RWPE2 (cell line): ENCODE measurements at regions not wholly inside any gene's neighbourhood (a gene's known extent, or its start where the extent isn't known, plus 50 kb on each side); places are given as distances from the start of the nearest gene placed in this dataset.

Experiments used
- ATAC-seq: fragments of 200-7000 bp; cut with Tn5 transposase; 3 replicates; pipeline ENCODE4 v1.9.1; 2021; ENCODE audit warnings: low read depth
- DNase-seq: peaks from one replicate; pipeline ENCODE4 v3.0.0-alpha.2; 2020; ENCODE audit warnings: low spot score
- H3K27ac ChIP-seq: fragments of 450-650 bp; 2 replicates; pipeline ENCODE4 v1.5.1; 2017; ENCODE audit warnings: mild to moderate bottlenecking; ENCODE audit not compliant: poor library complexity, severe bottlenecking
- H3K27me3 ChIP-seq: fragments of 250-450 bp; sonication (Bioruptor Pico); 2 replicates; pipeline ENCODE4 v1.5.1; 2021; ENCODE audit warnings: mild to moderate bottlenecking, moderate library complexity; ENCODE audit not compliant: insufficient read depth, poor library complexity, severe bottlenecking
- H3K36me3 ChIP-seq: fragments of 250-450 bp; sonication (Bioruptor Pico); 2 replicates; pipeline ENCODE4 v1.5.1; 2020; ENCODE audit warnings: low read depth, mild to moderate bottlenecking, moderate library complexity
- H3K4me1 ChIP-seq: fragments of 250-450 bp; sonication (Bioruptor Pico); 2 replicates; pipeline ENCODE4 v1.5.1; 2021; ENCODE audit warnings: mild to moderate bottlenecking, moderate library complexity; ENCODE audit not compliant: insufficient read depth, poor library complexity, severe bottlenecking
- H3K4me3 ChIP-seq: fragments of 250-450 bp; sonication (Bioruptor Pico); 2 replicates; pipeline ENCODE4 v1.5.1; 2021; ENCODE audit warnings: mild to moderate bottlenecking, moderate library complexity; ENCODE audit not compliant: severe bottlenecking
- H3K9me3 ChIP-seq: fragments of 250-450 bp; sonication (Bioruptor Pico); 2 replicates; pipeline ENCODE4 v1.5.1; 2021; ENCODE audit warnings: mild to moderate bottlenecking, moderate library complexity; ENCODE audit not compliant: severe bottlenecking
- CTCF ChIP-seq: fragments of 450-650 bp; IDR thresholded peaks from one replicate; pipeline ENCODE4 v1.5.1; 2017; ENCODE audit warnings: mild to moderate bottlenecking, moderate library complexity; ENCODE audit not compliant: poor library complexity, severe bottlenecking

GRCh38 chrY:15368786-15369185 is 844.5 kb downstream of the NLGN4Y start:
- Histone ChIP-seq H3K27me3 (peaks cover 3% of the 10 kb centered on the region), H3K27ac (no peak overlapping the region), H3K36me3 (no peaks in the 10 kb centered on the region), H3K4me3 (no peak overlapping the region), H3K9me3 (no peaks in the 10 kb centered on the region), H3K4me1 (no peaks in the 10 kb centered on the region)
- no peak for ATAC-seq
- no peak for DNase-seq
- TF ChIP-seq CTCF: no peak

GRCh38 chrY:15385178-15385577 is 860.8 kb downstream of the NLGN4Y start:
- no peak for DNase-seq
- no peaks in the 10 kb centered on the region for H3K9me3 ChIP-seq
- ATAC-seq: no peak
- no peaks in the 10 kb centered on the region for H3K27me3 ChIP-seq
- H3K4me1 ChIP-seq: no peaks in the 10 kb centered on the region
- no peak overlapping the region for H3K4me3 ChIP-seq
- H3K36me3 ChIP-seq: no peaks in the 10 kb centered on the region
- TF ChIP-seq CTCF: no peak
- no peak overlapping the region for H3K27ac ChIP-seq

DNA sequence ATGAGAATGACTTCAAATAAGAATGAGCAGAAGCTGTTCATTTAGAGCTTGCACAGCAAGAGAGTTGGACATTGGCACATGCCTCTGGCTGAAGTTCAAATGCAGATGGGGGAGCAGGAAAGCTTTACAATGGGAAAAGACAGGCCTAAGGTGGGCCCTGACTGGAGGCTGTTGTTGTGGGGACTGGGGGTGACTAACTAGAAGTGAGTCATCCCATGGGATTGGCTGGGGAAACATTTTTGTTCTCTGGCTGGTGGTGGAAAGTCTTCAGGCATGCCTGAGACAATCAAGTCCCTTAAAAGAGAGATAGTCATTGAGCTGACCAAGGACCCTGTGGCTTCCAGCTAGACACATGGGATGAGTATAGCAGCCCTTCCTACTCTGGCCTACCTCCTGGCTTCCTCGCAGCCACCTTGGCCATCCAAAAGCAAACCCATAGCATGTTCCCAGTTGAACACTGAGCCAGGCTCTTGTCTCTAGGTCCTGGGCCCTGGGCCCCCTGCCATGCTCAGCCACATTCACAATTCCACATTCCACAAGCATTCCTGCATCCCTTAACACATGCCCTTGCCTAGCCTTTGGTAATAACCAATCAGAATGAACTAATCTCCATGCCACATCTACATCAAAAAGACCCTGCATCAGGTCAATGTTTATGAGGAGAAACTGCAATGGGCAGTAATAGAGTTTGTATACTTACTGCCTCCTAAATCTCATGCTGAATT is 873.4 kb downstream of the NLGN4Y start:
- TF ChIP-seq CTCF: no peak
- H3K27ac ChIP-seq: no peak overlapping the region
- no peaks in the 10 kb centered on the region for H3K9me3 ChIP-seq

DNA sequence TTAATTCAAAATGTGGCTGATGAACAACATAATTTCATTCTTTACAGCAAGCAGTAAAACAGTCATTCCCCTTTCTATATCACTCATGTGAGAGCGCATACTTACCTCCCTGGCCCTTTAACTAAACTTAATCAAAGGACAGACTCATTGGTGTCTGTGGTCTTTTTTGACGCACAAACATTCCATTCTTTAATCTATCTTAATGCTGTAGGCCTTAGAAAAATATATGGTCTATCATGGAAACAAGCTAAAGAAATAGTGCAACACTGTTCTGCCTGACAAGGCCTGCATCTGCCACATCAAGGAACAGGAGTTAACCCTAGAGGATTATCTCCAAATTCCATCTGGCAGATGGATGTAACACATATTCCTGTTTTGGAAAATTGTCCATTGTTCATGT is 878.1 kb downstream of the NLGN4Y start:
- Histone ChIP-seq H3K27me3 (no peaks in the 10 kb centered on the region), H3K9me3 (no peaks in the 10 kb centered on the region), H3K27ac (no peak overlapping the region), H3K36me3 (no peaks in the 10 kb centered on the region), H3K4me3 (no peak overlapping the region), H3K4me1 (no peaks in the 10 kb centered on the region)
- ATAC-seq (no peak), DNase-seq (no peak)
- no peak for TF ChIP-seq CTCF

More for the DNA sequence above, 873.4 kb downstream of the NLGN4Y start:
- no peak overlapping the region for H3K4me3 ChIP-seq
- no peaks in the 10 kb centered on the region for H3K27me3 ChIP-seq
- H3K4me1 ChIP-seq: no peaks in the 10 kb centered on the region
- no peaks in the 10 kb centered on the region for H3K36me3 ChIP-seq
- no peak for DNase-seq
- 0 out of 3 replicates have a peak, but pooled peaks have one; percentile 38 for ATAC-seq

DNA sequence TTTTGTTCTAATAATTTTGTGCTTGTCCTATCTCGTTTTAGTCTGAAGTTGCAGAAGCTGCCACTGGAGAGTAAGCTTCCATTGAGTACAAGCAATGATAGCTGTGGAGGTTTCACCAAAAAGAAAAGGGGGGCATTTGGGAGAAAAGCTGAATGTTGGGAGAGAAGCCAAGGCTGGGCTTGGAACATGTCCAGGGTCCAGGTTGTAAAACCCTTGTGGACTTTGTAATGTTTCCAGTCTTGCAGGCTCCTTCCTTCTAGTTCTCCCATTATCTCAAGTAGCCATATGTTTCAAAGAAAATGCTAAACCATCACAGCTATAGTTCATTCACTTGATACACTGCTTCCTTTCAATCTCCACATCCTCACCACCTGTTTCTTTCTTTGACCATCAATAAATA is 880.2 kb downstream of the NLGN4Y start:
- no peaks in the 10 kb centered on the region for H3K36me3 ChIP-seq
- H3K27me3 ChIP-seq: no peaks in the 10 kb centered on the region
- TF ChIP-seq CTCF: no peak
- no peaks in the 10 kb centered on the region for H3K9me3 ChIP-seq
- no peak for ATAC-seq
- no peaks in the 10 kb centered on the region for H3K4me1 ChIP-seq
- H3K4me3 ChIP-seq: no peak overlapping the region
- H3K27ac ChIP-seq: no peak overlapping the region
- DNase-seq: no peak
